AG04449 (cell line): ENCODE measurements at regions not wholly inside any gene's neighbourhood (a gene's known extent, or its start where the extent isn't known, plus 50 kb on each side); places are given as distances from the start of the nearest gene placed in this dataset.

Experiments used
- CTCF ChIA-PET: fragments of 350-600 bp; formaldehyde crosslinking; extraction: SDS; loops from one replicate; lab custom pipeline; 2021; ENCODE audit warnings: antibody characterized with exemption; lab: Yijun Ruan, JAX
- POLR2A ChIA-PET: fragments of 400-600, 350-600 bp; formaldehyde crosslinking; extraction: SDS; loops from one replicate; lab custom pipeline; 2020; ENCODE audit warnings: antibody characterized with exemption, inconsistent platforms; lab: Yijun Ruan, JAX
- DNase-seq: peaks from one replicate; pipeline ENCODE4 v3.0.0-alpha.2; 2010; ENCODE audit warnings: low read depth, low spot score
- H3K4me3 ChIP-seq: 2 replicates; pipeline ENCODE4 v1.5.1; 2011; ENCODE audit warnings: low read depth, mild to moderate bottlenecking, control low read depth, low read length
- CTCF ChIP-seq: IDR thresholded peaks from one replicate; pipeline ENCODE4 v1.5.1; 2011; ENCODE audit warnings: mild to moderate bottlenecking, moderate library complexity, low read length, control low read depth, inconsistent platforms; ENCODE audit not compliant: insufficient read depth; ENCODE audit errors: missing control alignments

GRCh38 chr2:60046529-60046928 lies 506.9 kb downstream of the BCL11A start:
- H3K4me3 ChIP-seq = no peak overlapping the region
- no peak for DNase-seq
- CTCF ChIA-PET = no interaction called here
- TF ChIP-seq CTCF = no peak
- POLR2A ChIA-PET = no interaction called here

DNA sequence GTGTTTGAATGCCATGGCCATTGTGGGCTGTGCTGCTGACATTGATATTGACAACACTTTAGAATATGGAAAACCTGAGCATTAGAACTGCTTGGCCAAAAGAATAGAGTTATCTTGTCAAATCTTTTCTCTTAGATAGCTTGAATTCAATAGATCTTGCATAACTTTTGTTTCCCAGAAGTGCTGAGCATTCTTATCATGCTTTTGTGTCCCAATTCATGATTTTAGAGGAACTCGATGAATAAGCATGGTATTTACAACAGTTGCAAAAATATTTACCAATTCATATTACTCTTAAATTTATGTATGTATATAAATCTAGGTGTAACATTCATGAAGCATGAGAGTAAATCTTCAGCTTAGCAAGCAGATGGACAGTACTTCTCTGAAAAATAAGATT lies 508.0 kb downstream of the BCL11A start:
- DNase-seq = no peak
- ChIA-PET CTCF (no interaction called here), POLR2A (no interaction called here)
- no peak for TF ChIP-seq CTCF
- H3K4me3 ChIP-seq = no peak overlapping the region

DNA sequence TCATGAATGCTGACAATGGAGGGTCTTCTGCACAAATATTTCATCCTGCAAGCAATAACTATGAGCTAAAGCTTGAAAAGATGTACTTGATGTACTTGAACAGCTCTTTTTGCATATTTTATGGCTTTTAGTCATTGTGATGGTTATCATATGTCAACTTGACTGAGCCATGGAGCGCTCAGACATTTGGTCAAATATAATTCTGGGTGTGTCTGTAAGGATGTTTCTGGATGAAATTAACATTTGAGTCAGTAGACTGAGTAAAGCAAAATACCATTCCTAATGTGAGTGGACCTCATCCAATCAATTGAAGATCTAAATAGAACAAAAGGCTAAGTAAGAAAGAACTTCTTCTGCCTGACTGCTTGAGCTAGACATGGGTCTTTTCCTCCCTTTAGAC lies 509.0 kb downstream of the BCL11A start:
- H3K4me3 ChIP-seq = no peak overlapping the region
- ChIA-PET CTCF (no interaction called here), POLR2A (no interaction called here)
- no peak for DNase-seq
- TF ChIP-seq CTCF = no peak

GRCh38 chr2:60042023-60042422 lies 511.4 kb downstream of the BCL11A start:
- CTCF ChIA-PET = no interaction called here
- no peak for TF ChIP-seq CTCF
- POLR2A ChIA-PET = no interaction called here
- H3K4me3 ChIP-seq = no peak overlapping the region
- no peak for DNase-seq

GRCh38 chr2:60033325-60033724 lies 520.1 kb downstream of the BCL11A start:
- ChIA-PET CTCF (no interaction called here), POLR2A (no interaction called here)
- DNase-seq = no peak
- no peak for TF ChIP-seq CTCF
- H3K4me3 ChIP-seq = no peak overlapping the region

DNA sequence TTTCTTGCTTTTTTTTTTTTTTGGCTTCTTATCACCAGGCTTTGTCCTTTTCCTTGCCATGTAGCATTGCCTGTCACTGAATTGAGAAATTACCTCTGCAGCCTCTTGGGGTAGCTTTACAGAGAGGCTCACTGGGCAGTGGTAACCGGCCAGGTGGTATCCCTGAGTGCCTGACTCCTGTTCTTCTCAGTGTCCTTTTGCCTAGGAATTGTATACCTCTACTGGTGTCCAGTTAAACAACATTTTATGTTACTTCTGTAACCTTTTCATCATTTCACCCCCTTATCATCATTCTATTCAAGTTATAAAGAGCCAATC lies 523.9 kb downstream of the BCL11A start:
- TF ChIP-seq CTCF = no peak
- POLR2A ChIA-PET = no interaction called here
- no peak for DNase-seq
- CTCF ChIA-PET = no interaction called here
- no peak overlapping the region for H3K4me3 ChIP-seq
